Type B pancreatic cell (in vitro differentiated cells): ENCODE measurements at regions not wholly inside any gene's neighbourhood (a gene's known extent, or its start where the extent isn't known, plus 50 kb on each side); places are given as distances from the start of the nearest gene placed in this dataset.
A peak's percentile ranks its signal among the peaks of the same experiment; 100 is the strongest.

Experiments
- DNase-seq: peaks from one replicate; pipeline ENCODE4 v3.0.0; 2021; ENCODE audit warnings: mixed read lengths; ENCODE audit not compliant: unreplicated experiment; ENCODE audit errors: extremely low spot score
- H3K27ac Mint-ChIP-seq: 2 replicates; pipeline ENCODE4 v1.8.0; 2021; ENCODE audit warnings: mild to moderate bottlenecking, mixed read lengths
- H3K27me3 Mint-ChIP-seq: 2 replicates; pipeline ENCODE4 v1.8.0; 2021; ENCODE audit warnings: mixed read lengths
- H3K36me3 Mint-ChIP-seq: 2 replicates; pipeline ENCODE4 v1.8.0; 2021; ENCODE audit warnings: mixed read lengths
- H3K4me1 Mint-ChIP-seq: one replicate; pipeline ENCODE4 v1.8.0; 2021; ENCODE audit warnings: mixed read lengths; ENCODE audit not compliant: unreplicated experiment
- H3K4me3 Mint-ChIP-seq: 2 replicates; pipeline ENCODE4 v1.8.0; 2021; ENCODE audit warnings: mild to moderate bottlenecking, mixed read lengths
- H3K9me3 Mint-ChIP-seq: 2 replicates; pipeline ENCODE4 v1.8.0; 2021; ENCODE audit warnings: mixed read lengths
- TF ChIP-seq, protein P1 (sequence below): fragments of 200-600 bp; sonication (generic); conservative IDR thresholded peaks from 2 replicates; pipeline ENCODE4 v1.5.0; 2021; ENCODE audit warnings: antibody characterized with exemption, mild to moderate bottlenecking

DNA sequence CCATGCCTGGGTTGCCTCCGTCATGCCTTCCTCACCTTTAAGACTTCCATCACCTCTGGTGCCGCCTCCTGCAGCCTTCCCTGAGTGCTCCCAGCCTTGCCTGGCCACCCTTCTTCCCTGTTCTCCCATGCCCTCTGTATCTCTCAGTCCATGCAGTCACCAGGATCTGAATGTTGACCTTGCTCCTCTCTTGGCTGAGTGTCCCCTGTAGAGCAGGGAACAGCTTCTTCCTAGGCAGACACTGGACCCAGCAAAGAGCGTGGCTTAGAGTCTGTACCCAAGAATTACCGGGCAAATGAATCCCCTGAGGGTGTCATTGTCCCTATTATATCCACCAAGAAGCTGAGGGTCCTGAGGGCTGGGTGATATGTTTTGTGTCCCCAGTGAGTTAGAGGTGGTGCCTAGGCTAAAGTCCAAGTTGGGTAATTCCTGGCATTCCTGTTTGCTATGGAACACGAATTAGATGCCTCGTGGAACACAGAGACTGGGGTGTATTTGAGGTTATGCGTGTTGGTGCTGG lies 505.6 kb downstream of the RPS24 start:
- Mint-ChIP-seq H3K9me3 (no peaks in the 10 kb centered on the region), H3K27me3 (peaks cover 7% of the 10 kb centered on the region), H3K27ac (no peak overlapping the region), H3K36me3 (no peaks in the 10 kb centered on the region), H3K4me3 (no peak overlapping the region), H3K4me1 (peaks cover 38% of the 10 kb centered on the region)
- no peak for DNase-seq
- TF ChIP-seq, protein P1, sequence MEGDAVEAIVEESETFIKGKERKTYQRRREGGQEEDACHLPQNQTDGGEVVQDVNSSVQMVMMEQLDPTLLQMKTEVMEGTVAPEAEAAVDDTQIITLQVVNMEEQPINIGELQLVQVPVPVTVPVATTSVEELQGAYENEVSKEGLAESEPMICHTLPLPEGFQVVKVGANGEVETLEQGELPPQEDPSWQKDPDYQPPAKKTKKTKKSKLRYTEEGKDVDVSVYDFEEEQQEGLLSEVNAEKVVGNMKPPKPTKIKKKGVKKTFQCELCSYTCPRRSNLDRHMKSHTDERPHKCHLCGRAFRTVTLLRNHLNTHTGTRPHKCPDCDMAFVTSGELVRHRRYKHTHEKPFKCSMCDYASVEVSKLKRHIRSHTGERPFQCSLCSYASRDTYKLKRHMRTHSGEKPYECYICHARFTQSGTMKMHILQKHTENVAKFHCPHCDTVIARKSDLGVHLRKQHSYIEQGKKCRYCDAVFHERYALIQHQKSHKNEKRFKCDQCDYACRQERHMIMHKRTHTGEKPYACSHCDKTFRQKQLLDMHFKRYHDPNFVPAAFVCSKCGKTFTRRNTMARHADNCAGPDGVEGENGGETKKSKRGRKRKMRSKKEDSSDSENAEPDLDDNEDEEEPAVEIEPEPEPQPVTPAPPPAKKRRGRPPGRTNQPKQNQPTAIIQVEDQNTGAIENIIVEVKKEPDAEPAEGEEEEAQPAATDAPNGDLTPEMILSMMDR = no peak

DNA sequence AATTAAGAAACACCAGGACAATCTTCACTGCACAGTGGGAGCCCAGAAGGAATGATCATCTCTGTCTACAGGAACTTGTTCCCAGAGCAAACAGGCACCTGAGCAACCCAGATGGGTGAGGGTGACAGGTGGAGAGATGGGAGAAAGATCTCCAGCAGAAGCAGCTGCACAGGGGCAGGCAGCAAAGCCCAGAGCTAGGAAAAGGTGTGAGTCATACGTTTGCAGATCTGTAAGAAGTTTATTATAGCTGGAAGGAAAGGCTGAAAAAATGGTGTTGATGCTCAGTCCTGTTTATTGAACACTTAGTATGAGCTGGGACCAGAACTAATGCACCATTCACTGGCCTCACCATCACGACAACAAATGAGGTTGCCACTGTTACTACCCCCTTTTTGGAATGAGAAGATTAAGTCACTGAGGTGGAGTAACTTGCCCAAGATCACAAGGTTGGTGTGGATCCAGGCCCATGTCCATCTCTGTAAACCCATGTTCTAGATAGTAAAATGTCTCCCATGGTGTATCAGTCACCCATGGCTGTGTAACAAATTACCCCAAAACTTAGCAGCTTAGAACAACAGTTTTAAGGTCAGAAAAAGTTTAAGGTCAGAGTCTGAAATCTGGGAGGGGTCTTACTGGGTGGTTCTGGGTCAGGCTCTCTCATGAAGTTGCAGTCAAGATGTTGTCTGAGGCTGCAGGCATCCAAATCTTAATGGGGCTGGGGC lies 506.9 kb downstream of the RPS24 start:
- H3K27me3 Mint-ChIP-seq = peaks cover 7% of the 10 kb centered on the region
- H3K9me3 Mint-ChIP-seq = no peaks in the 10 kb centered on the region
- TF ChIP-seq, protein P1 = no peak
- H3K4me3 Mint-ChIP-seq = no peak overlapping the region
- no peaks in the 10 kb centered on the region for H3K36me3 Mint-ChIP-seq
- H3K4me1 Mint-ChIP-seq = peaks cover 38% of the 10 kb centered on the region
- DNase-seq = no peak
- H3K27ac Mint-ChIP-seq = no peak overlapping the region

DNA sequence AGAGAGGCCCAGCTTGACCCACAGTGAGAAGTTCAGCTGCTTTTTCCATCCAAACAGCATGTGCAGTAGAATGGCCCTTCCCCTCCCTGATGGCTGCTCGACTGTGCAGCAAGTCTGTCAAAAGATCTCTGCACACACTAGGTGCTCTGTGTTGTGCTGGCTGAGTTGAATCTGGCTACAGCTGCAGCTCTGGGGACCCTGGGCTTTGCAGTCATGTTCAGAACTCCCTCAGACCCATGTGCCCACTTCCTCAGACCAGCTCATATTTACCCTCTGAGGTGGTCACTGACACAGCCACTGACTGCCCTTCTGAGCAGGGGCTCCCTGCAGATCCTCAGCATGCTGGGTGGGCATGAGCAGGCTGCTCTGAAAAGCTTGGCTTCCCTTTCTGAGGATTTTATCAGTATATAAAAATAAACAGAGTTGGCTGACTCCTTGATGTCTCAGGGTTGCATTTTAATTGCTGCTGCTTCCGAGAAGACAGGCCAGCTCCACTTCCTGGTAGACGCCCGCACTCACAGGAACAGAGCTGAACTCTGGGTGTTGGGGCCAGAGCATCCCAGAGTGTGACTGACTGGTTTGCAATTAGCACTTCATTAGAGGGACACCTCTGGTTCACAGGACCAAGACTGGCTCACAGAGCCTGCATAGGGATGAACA lies 507.9 kb downstream of the RPS24 start:
- Mint-ChIP-seq H3K27ac (peak overlapping the region; percentile 0), H3K36me3 (no peaks in the 10 kb centered on the region), H3K9me3 (no peaks in the 10 kb centered on the region), H3K27me3 (peaks cover 7% of the 10 kb centered on the region), H3K4me3 (no peak overlapping the region), H3K4me1 (peaks cover 38% of the 10 kb centered on the region)
- DNase-seq = no peak
- TF ChIP-seq, protein P1 = no peak

DNA sequence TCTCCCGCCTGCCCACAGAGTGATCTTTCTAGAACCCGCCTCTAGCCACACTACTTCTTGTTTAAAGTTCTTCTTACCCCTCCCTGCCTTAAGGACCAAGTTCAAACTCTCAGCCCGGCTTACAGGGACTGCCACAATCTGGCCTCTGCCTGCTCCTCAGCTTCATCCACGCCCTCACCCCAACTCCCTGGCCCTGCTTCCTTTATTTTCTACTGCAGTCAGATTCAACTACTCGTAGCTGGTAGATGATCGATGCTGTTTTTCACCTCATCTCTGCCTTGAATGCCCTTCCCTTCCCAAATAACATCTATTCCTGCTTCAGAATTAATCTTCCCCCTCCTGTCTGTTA lies 508.5 kb downstream of the RPS24 start:
- peaks cover 7% of the 10 kb centered on the region for H3K27me3 Mint-ChIP-seq
- no peaks in the 10 kb centered on the region for H3K9me3 Mint-ChIP-seq
- no peaks in the 10 kb centered on the region for H3K36me3 Mint-ChIP-seq
- DNase-seq = no peak
- peak overlapping the region; percentile 0 for H3K27ac Mint-ChIP-seq
- H3K4me1 Mint-ChIP-seq = peaks cover 38% of the 10 kb centered on the region
- H3K4me3 Mint-ChIP-seq = no peak overlapping the region
- TF ChIP-seq, protein P1 = no peak

DNA sequence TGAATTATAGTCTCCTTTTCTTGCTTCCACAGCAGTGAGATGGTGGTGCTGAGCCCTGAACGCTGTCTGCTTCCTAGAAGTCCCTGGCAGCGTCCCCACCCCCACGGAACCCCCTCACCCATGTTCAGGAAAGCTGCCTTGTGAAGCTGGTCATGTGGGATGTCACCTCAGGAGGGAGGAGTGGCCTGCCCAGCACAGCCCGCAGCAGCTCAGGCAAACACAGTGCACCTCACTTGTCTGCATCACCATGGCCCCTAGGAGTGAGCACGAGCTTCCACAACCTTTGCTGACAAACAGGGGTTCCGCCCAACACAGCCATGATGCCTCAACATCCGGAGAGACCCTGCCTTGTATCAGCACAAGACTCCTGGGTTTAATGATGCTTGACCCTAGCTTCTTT lies 508.9 kb downstream of the RPS24 start:
- H3K36me3 Mint-ChIP-seq = no peaks in the 10 kb centered on the region

More for the DNA sequence above, 508.9 kb downstream of the RPS24 start:
- DNase-seq = no peak
- H3K27ac Mint-ChIP-seq = no peak overlapping the region
- H3K4me1 Mint-ChIP-seq = peaks cover 38% of the 10 kb centered on the region
- no peak overlapping the region for H3K4me3 Mint-ChIP-seq
- H3K27me3 Mint-ChIP-seq = peaks cover 7% of the 10 kb centered on the region
- H3K9me3 Mint-ChIP-seq = no peaks in the 10 kb centered on the region
- TF ChIP-seq, protein P1 = no peak
